HCT116 (cell line): ENCODE measurements at regions not wholly inside any gene's neighbourhood (a gene's known extent, or its start where the extent isn't known, plus 50 kb on each side); places are given as distances from the start of the nearest gene placed in this dataset.
A peak's percentile ranks its signal among the peaks of the same experiment; 100 is the strongest.

Experiments used
- ATAC-seq: fragments of 200-7000 bp; cut with Tn5 transposase; 2 replicates; pipeline ENCODE4 v1.9.1; 2020; ENCODE audit warnings: mild to moderate bottlenecking, moderate library complexity
- BruUV-seq: library from RNA; stranded (reverse); fragments of 400-500 nt; replicated peaks from 2 replicates; lab custom pipeline; 2021; lab: Mats Ljungman, UMichigan
- CTCF ChIA-PET: fragments of 300-600 bp; sonication (Branson Sonifier 250); formaldehyde crosslinking; loops from one replicate; lab custom pipeline; 2021; ENCODE audit warnings: antibody characterized with exemption; lab: Charles Lee
- POLR2A ChIA-PET: fragments of 300-600, 350-600 bp; sonication (Branson Sonifier 250); formaldehyde crosslinking; loops from one replicate; lab custom pipeline; 2021; ENCODE audit warnings: antibody characterized with exemption; lab: Charles Lee
- RAD21 ChIA-PET, 2 experiments: fragments of 300-600 bp; sonication (Branson Sonifier 250); formaldehyde crosslinking; loops; one replicate each; lab custom pipeline; 2023; ENCODE audit warnings: low total read pairs in 2 of 2; ENCODE audit not compliant: uncharacterized antibody in 2 of 2, unreplicated experiment in 2 of 2, low non-redundant PET in 1 of 2; lab: Charles Lee
- DNase-seq: peaks from one replicate; pipeline ENCODE4 v3.0.0-alpha.2; 2010; ENCODE audit warnings: low read depth, low spot score
- H2AFZ ChIP-seq: fragments of 200-600 bp; shearing (Covaris generic), sonication (generic); 2 replicates; pipeline ENCODE4 v1.6.1; 2017; ENCODE audit warnings: low read depth, mixed run types, mixed read lengths, antibody characterized with exemption, low read length; ENCODE audit not compliant: poor library complexity, severe bottlenecking
- H3K27ac ChIP-seq: 2 replicates; pipeline ENCODE4 v1.5.1; 2012; ENCODE audit warnings: low read depth, low read length
- H3K27me3 ChIP-seq: fragments of 200-600 bp; sonication (generic); 2 replicates; pipeline ENCODE4 v1.6.1; 2016; ENCODE audit warnings: mixed run types, low read length, mixed read lengths; ENCODE audit not compliant: insufficient read depth
- H3K36me3 ChIP-seq, 2 experiments: fragments of 200-500 bp in 1 of 2; fragments of 200-600 bp in 1 of 2; sonication (Bioruptor generic) in 1 of 2; sonication (generic) in 1 of 2; 2 replicates each; pipeline versions ENCODE4 v1.5.1 to v1.6.1; 2014 to 2016; ENCODE audit warnings: low read length in 2 of 2, inconsistent platforms in 1 of 2, mixed read lengths in 1 of 2, mixed run types in 1 of 2; ENCODE audit not compliant: insufficient read depth in 2 of 2, control insufficient read depth in 1 of 2
- H3K4me1 ChIP-seq, 2 experiments: fragments of 200-600 bp in 1 of 2; sonication (generic) in 1 of 2; 2 replicates each; pipeline versions ENCODE4 v1.5.1 to v1.6.1; 2012 to 2017; ENCODE audit warnings: low read length in 2 of 2, inconsistent platforms in 1 of 2, mild to moderate bottlenecking in 1 of 2, mixed read lengths in 1 of 2, mixed run types in 1 of 2, moderate library complexity in 1 of 2; ENCODE audit not compliant: insufficient read depth in 2 of 2, control insufficient read depth in 1 of 2
- H3K4me2 ChIP-seq: fragments of 200-600 bp; sonication (generic); 2 replicates; pipeline ENCODE4 v1.6.1; 2017; ENCODE audit warnings: mixed run types, low read length, mixed read lengths
- H3K4me3 ChIP-seq, 2 experiments: fragments of 200-600 bp in 1 of 2; sonication (generic) in 1 of 2; replicated peaks in 1 of 2; 2 replicates each; pipeline ENCODE4 v1.5.1; 2011 to 2016; ENCODE audit warnings: low read length in 2 of 2, control low read depth in 1 of 2, low read depth in 1 of 2, mild to moderate bottlenecking in 1 of 2, mixed read lengths in 1 of 2, mixed run types in 1 of 2
- H3K79me2 ChIP-seq: fragments of 200-600 bp; sonication (generic); 2 replicates; pipeline ENCODE4 v1.6.1; 2017; ENCODE audit warnings: mild to moderate bottlenecking, mixed run types, low read length, moderate library complexity, mixed read lengths; ENCODE audit not compliant: insufficient read depth
- H3K9ac ChIP-seq: fragments of 200-600 bp; sonication (generic); 2 replicates; pipeline ENCODE4 v1.6.1; 2016; ENCODE audit warnings: low read length, mixed read lengths
- H3K9me2 ChIP-seq: fragments of 200-600 bp; sonication (generic), shearing (Covaris generic); 2 replicates; pipeline ENCODE4 v1.6.1; 2017; ENCODE audit warnings: mixed run types, mild to moderate bottlenecking, moderate library complexity; ENCODE audit not compliant: insufficient read depth
- H3K9me3 ChIP-seq, 2 experiments: fragments of 200-500 bp in 1 of 2; fragments of 200-600 bp in 1 of 2; sonication (Bioruptor generic) in 1 of 2; sonication (generic) in 1 of 2; 2 replicates each; pipeline ENCODE4 v1.6.1; 2014 to 2017; ENCODE audit warnings: low read length in 2 of 2, mixed read lengths in 2 of 2, inconsistent platforms in 1 of 2, low read depth in 1 of 2, mild to moderate bottlenecking in 1 of 2, mixed run types in 1 of 2, moderate library complexity in 1 of 2; ENCODE audit not compliant: control insufficient read depth in 1 of 2, insufficient read depth in 1 of 2
- H4K20me1 ChIP-seq: fragments of 200-600 bp; sonication (generic), shearing (Covaris generic); 2 replicates; pipeline ENCODE4 v1.6.1; 2017; ENCODE audit warnings: mixed run types, mild to moderate bottlenecking, moderate library complexity; ENCODE audit not compliant: insufficient read depth
- CEBPB ChIP-seq: IDR thresholded peaks from 2 replicates; pipeline ENCODE4 v1.6.1; 2012; ENCODE audit warnings: low read depth
- FOSL1 ChIP-seq: IDR thresholded peaks from 2 replicates; pipeline ENCODE4 v1.6.1; 2012; ENCODE audit warnings: low read depth
- POLR2AphosphoS5 ChIP-seq: IDR thresholded peaks from 2 replicates; pipeline ENCODE4 v1.6.1; 2011; ENCODE audit warnings: mild to moderate bottlenecking, low read depth, low read length, moderate library complexity
- REST ChIP-seq: IDR thresholded peaks from 2 replicates; pipeline ENCODE4 v1.6.1; 2012; ENCODE audit warnings: low read depth
- intact Hi-C: fragments of 100-400 bp; cut with micrococcal nuclease; formaldehyde crosslinking; loops from 2 replicates; pipeline ENCODE4 v1.10.0; 2022

GRCh38 chrX:2589186-2590020 lies 88.6 kb upstream of the DHRSX start:
- no peak overlapping the region for H3K9ac ChIP-seq

More at GRCh38 chrX:2589186-2590020, 88.6 kb upstream of the DHRSX start:
- RAD21 ChIA-PET = no interaction called here
- Histone ChIP-seq H4K20me1 (no peaks in the 10 kb centered on the region), H3K4me2 (no peak overlapping the region), H3K79me2 (no peaks in the 10 kb centered on the region), H3K4me3 (no peak overlapping the region), H3K4me1 (peaks cover 10 to 29% of the 10 kb centered on the region in 2 experiments; a peak in 3 of 4 replicates), H3K27ac (no peak overlapping the region), H3K9me2 (no peaks in the 10 kb centered on the region), H3K36me3 (no peaks in the 10 kb centered on the region), H2AFZ (no peak overlapping the region), H3K9me3 (no peaks in the 10 kb centered on the region)
- DNase-seq (no peak), ATAC-seq (no peak)
- BruUV-seq = no TSS peak
- intact Hi-C loops = loop anchor here (10.0 kb wide), 2 partner anchors 695 to 1135 kb away; partner anchors contain the start of gene ASMTL
- CTCF ChIA-PET = no interaction called here
- POLR2A ChIA-PET = no interaction called here
- TF ChIP-seq CEBPB = peak; percentile 74
- TF ChIP-seq POLR2AphosphoS5 = no peak
- peak; percentile 13; the same call in 1 of the 2 replicates for TF ChIP-seq FOSL1
- TF ChIP-seq REST = no peak
- TF ChIP-seq, all 23 proteins: peak for 2
- no peaks in the 10 kb centered on the region for H3K27me3 ChIP-seq
